Caco-2 (cell line): ENCODE measurements at regions not wholly inside any gene's neighbourhood (a gene's known extent, or its start where the extent isn't known, plus 50 kb on each side); places are given as distances from the start of the nearest gene placed in this dataset.

Source experiments
- BruUV-seq: library from RNA; stranded (reverse); fragments of 400-500 nt; replicated peaks from 2 replicates; lab custom pipeline; 2021; lab: Mats Ljungman, UMichigan
- CTCF ChIA-PET: fragments of 300-600 bp; sonication (Branson Sonifier 250); formaldehyde crosslinking; loops from one replicate; lab custom pipeline; 2022; ENCODE audit warnings: antibody characterized with exemption; lab: Charles Lee
- POLR2A ChIA-PET: fragments of 300-600 bp; sonication (Branson Sonifier 250); formaldehyde crosslinking; loops from one replicate; lab custom pipeline; 2022; ENCODE audit warnings: antibody characterized with exemption; lab: Charles Lee
- DNase-seq, 2 experiments: peaks; one replicate each; pipeline versions ENCODE4 v3.0.0 to v3.0.0-alpha.2; 2020 to 2022
- H3K27me3 ChIP-seq: replicated peaks from 2 replicates; pipeline ENCODE4 v1.6.0; 2011; ENCODE audit warnings: low read length; ENCODE audit not compliant: control insufficient read depth, insufficient read depth
- H3K36me3 ChIP-seq: 2 replicates; pipeline ENCODE4 v1.5.1; 2011; ENCODE audit warnings: low read length; ENCODE audit not compliant: control insufficient read depth, insufficient read depth
- H3K4me1 ChIP-seq: fragments of 250-450 bp; sonication (Bioruptor Pico); 2 replicates; pipeline ENCODE4 v1.5.1; 2020; ENCODE audit warnings: mild to moderate bottlenecking
- H3K4me3 ChIP-seq: 2 replicates; pipeline ENCODE4 v1.5.1; 2011; ENCODE audit warnings: low read depth, mild to moderate bottlenecking, control low read depth, low read length
- H3K9me3 ChIP-seq: fragments of 250-450 bp; sonication (Bioruptor Pico); 2 replicates; pipeline ENCODE4 v1.5.1; 2020; ENCODE audit warnings: mild to moderate bottlenecking, moderate library complexity
- H3K27ac Mint-ChIP-seq: one replicate; pipeline ENCODE4 v1.8.0; 2022; ENCODE audit warnings: mixed read lengths; ENCODE audit not compliant: unreplicated experiment
- H3K27me3 Mint-ChIP-seq: one replicate; pipeline ENCODE4 v1.8.0; 2022; ENCODE audit warnings: mixed read lengths; ENCODE audit not compliant: insufficient read depth, unreplicated experiment
- H3K36me3 Mint-ChIP-seq: one replicate; pipeline ENCODE4 v1.8.0; 2022; ENCODE audit warnings: mild to moderate bottlenecking, mixed read lengths; ENCODE audit not compliant: insufficient read depth, unreplicated experiment
- H3K4me1 Mint-ChIP-seq: one replicate; pipeline ENCODE4 v1.8.0; 2022; ENCODE audit warnings: low read depth, mixed read lengths; ENCODE audit not compliant: unreplicated experiment
- H3K4me3 Mint-ChIP-seq: one replicate; pipeline ENCODE4 v1.8.0; 2022; ENCODE audit warnings: mild to moderate bottlenecking, moderate library complexity, mixed read lengths; ENCODE audit not compliant: unreplicated experiment
- H3K9me3 Mint-ChIP-seq: one replicate; pipeline ENCODE4 v1.8.0; 2022; ENCODE audit warnings: mixed read lengths; ENCODE audit not compliant: unreplicated experiment
- CTCF ChIP-seq, 2 experiments: fragments of 200-600 bp in 1 of 2; IDR thresholded peaks; 1 replicate in 1 of 2; 2 replicates in 1 of 2; pipeline versions ENCODE4 v1.5.1 to v1.8.0; 2011 to 2022; ENCODE audit warnings: antibody characterized with exemption in 1 of 2, control low read depth in 1 of 2, inconsistent platforms in 1 of 2, low read depth in 1 of 2, low read length in 1 of 2, mild to moderate bottlenecking in 1 of 2, moderate library complexity in 1 of 2; ENCODE audit not compliant: insufficient read depth in 1 of 2, severe bottlenecking in 1 of 2, unreplicated experiment in 1 of 2
- intact Hi-C: fragments of 100-400 bp; cut with micrococcal nuclease; formaldehyde crosslinking; loops from one replicate; pipeline ENCODE4 v1.10.0; 2022; ENCODE audit not compliant: unreplicated experiment

GRCh38 chr15:93282808-93283207, 193.8 kb upstream of the RGMA start:
- Histone ChIP-seq H3K9me3 (no peaks in the 10 kb centered on the region), H3K36me3 (no peaks in the 10 kb centered on the region), H3K27me3 (no peaks in the 10 kb centered on the region), H3K4me3 (no peak overlapping the region), H3K4me1 (no peaks in the 10 kb centered on the region)
- ChIA-PET POLR2A (no interaction called here), CTCF (no interaction called here)
- no peak for DNase-seq
- Mint-ChIP-seq H3K4me1 (no peaks in the 10 kb centered on the region), H3K9me3 (no peaks in the 10 kb centered on the region), H3K4me3 (no peak overlapping the region), H3K36me3 (no peaks in the 10 kb centered on the region), H3K27ac (no peak overlapping the region), H3K27me3 (peaks cover 2% of the 10 kb centered on the region)
- BruUV-seq, result no TSS peak
- intact Hi-C loops, result no loop called here
- TF ChIP-seq CTCF (IDR thresholded peaks at IDR 0.05; ENCODE audit: insufficient read depth in 1 of 2, low read depth in 1 of 2, low read length in 1 of 2, severe bottlenecking in 1 of 2, unreplicated experiment in 1 of 2), result no peak

- Histone ChIP-seq H3K27me3 (no peaks in the 10 kb centered on the region), H3K4me1 (no peaks in the 10 kb centered on the region), H3K9me3 (no peaks in the 10 kb centered on the region), H3K36me3 (no peaks in the 10 kb centered on the region), H3K4me3 (no peak overlapping the region)
- ChIA-PET POLR2A (no interaction called here), CTCF (no interaction called here)
- no peak for TF ChIP-seq CTCF (IDR thresholded peaks at IDR 0.05; ENCODE audit: insufficient read depth in 1 of 2, low read depth in 1 of 2, low read length in 1 of 2, severe bottlenecking in 1 of 2, unreplicated experiment in 1 of 2)
- no TSS peak for BruUV-seq
- Mint-ChIP-seq H3K9me3 (no peaks in the 10 kb centered on the region), H3K36me3 (no peaks in the 10 kb centered on the region), H3K27ac (no peak overlapping the region), H3K27me3 (no peaks in the 10 kb centered on the region), H3K4me3 (no peak overlapping the region), H3K4me1 (no peaks in the 10 kb centered on the region)
- intact Hi-C loops, result no loop called here
- DNase-seq, result no peak
These were observed 189.8 kb upstream of the RGMA start for GRCh38 chr15:93278783-93279182.

- H3K4me1 ChIP-seq, result no peaks in the 10 kb centered on the region
- H3K4me3 Mint-ChIP-seq, result no peak overlapping the region
- TF ChIP-seq CTCF (IDR thresholded peaks at IDR 0.05; ENCODE audit: insufficient read depth in 1 of 2, low read depth in 1 of 2, low read length in 1 of 2, severe bottlenecking in 1 of 2, unreplicated experiment in 1 of 2), result no peak
- DNase-seq, result no peak
- intact Hi-C loops, result no loop called here
- ChIA-PET POLR2A (no interaction called here), CTCF (no interaction called here)
- no peaks in the 10 kb centered on the region for H3K9me3 ChIP-seq
- no peaks in the 10 kb centered on the region for H3K9me3 Mint-ChIP-seq
- BruUV-seq, result no TSS peak
- H3K27me3 Mint-ChIP-seq, result no peaks in the 10 kb centered on the region
- H3K36me3 ChIP-seq, result no peaks in the 10 kb centered on the region
- no peaks in the 10 kb centered on the region for H3K36me3 Mint-ChIP-seq
- H3K4me3 ChIP-seq, result no peak overlapping the region
- no peaks in the 10 kb centered on the region for H3K4me1 Mint-ChIP-seq
- H3K27ac Mint-ChIP-seq, result no peak overlapping the region
- H3K27me3 ChIP-seq, result no peaks in the 10 kb centered on the region
These were observed 189.0 kb upstream of the RGMA start for GRCh38 chr15:93278006-93278405.
